ENCODE measurements at regions not wholly inside any gene's neighbourhood (a gene's known extent, or its start where the extent isn't known, plus 50 kb on each side); places are given as distances from the start of the nearest gene placed in this dataset.

- TF ChIP-seq CTCF (IDR thresholded peaks at IDR 0.05) (no peak), POLR2A (IDR thresholded peaks at IDR 0.05) (no peak)
These were observed 79.7 kb upstream of the RASGRF1 start for GRCh38 chr15:79170256-79170664.

All from right lobe of liver (tissue), 4 donors.